ENCODE measurements at regions not wholly inside any gene's neighbourhood (a gene's known extent, or its start where the extent isn't known, plus 50 kb on each side); places are given as distances from the start of the nearest gene placed in this dataset.
A peak's percentile ranks its signal among the peaks of the same experiment; 100 is the strongest.

GRCh38 chr11:29265381-29265780 lies 751.4 kb downstream of the KCNA4 start:
- Histone ChIP-seq H3K18ac (ENCODE audit: low read length) (no peak overlapping the region), H4K8ac (ENCODE audit: low read depth, low read length) (no peak overlapping the region), H3K4ac (ENCODE audit: low read depth, low read length) (no peak overlapping the region), H2BK120ac (ENCODE audit: insufficient read depth, low read length, poor library complexity) (no peak overlapping the region), H3K9ac (ENCODE audit: low read length) (no peak overlapping the region), H3K14ac (ENCODE audit: low read length) (no peak overlapping the region), H4K91ac (ENCODE audit: low read depth, low read length) (no peak overlapping the region), H3K79me2 (ENCODE audit: control insufficient read depth, insufficient read depth, low read length, poor library complexity) (no peaks in the 10 kb centered on the region), H4K12ac (ENCODE audit: low read depth, low read length) (no peak overlapping the region), H3K4me3 (ENCODE audit: low read depth, low read length) (no peak overlapping the region), H3K4me1 (ENCODE audit: control insufficient read depth in 1 of 2, insufficient read depth in 2 of 2, low read length in 2 of 2) (peaks cover 0 to 4% of the 10 kb centered on the region in 2 experiments), H2AK5ac (ENCODE audit: low read length) (no peak overlapping the region), H3K36me3 (ENCODE audit: control insufficient read depth in 1 of 2, insufficient read depth in 2 of 2, low read length in 2 of 2) (no peaks in the 10 kb centered on the region), H3K23ac (ENCODE audit: low read length) (no peak overlapping the region), H3K79me1 (ENCODE audit: low read length) (no peaks in the 10 kb centered on the region), H2BK5ac (ENCODE audit: low read depth, low read length, poor library complexity) (no peak overlapping the region), H2BK12ac (ENCODE audit: low read length) (no peak overlapping the region), H2AFZ (ENCODE audit: insufficient read depth, low read length, poor library complexity) (no peak overlapping the region), H3K4me2 (ENCODE audit: low read length) (no peak overlapping the region), H3K27me3 (ENCODE audit: insufficient read depth, low read length) (no peaks in the 10 kb centered on the region), H3K9me3 (ENCODE audit: insufficient read depth, low read depth, low read length) (no peaks in the 10 kb centered on the region), H3K27ac (ENCODE audit: low read depth, low read length) (no peak overlapping the region)
- DNase-seq = no peak

DNA sequence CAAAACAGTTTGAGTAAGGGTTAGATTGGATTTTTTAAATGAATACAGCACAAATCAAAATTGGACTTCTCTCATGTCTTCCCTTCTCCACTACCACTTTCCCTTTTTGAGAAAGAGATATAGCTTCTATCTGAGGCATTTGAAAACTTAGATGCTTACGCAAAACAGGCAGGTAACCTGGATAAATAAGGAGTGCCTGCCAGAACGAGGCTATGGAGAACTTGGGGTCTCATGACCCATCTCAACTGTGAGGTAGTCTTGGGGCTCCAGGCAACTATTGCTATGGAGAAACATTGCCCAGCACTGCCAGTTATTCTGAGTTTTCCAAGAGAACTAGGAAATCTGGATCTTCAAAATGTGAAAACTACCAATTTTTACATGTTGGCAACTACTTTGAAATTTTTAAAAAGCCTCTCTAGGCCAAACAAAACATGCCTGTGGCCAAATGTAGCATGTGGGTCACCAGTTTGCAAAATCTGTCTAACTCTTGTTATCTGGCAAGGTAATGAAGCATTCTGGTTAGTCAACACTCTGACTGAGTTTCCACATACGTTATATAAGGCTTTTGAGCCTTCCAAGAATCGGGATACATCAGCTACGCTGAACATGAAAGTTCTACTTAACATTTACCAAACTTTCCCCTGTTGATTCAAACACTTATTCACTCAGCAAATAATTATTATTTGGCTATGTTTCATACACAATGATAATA lies 752.7 kb downstream of the KCNA4 start:
- Histone ChIP-seq H4K12ac (ENCODE audit: low read depth, low read length) (no peak overlapping the region), H3K4me2 (ENCODE audit: low read length) (no peak overlapping the region), H3K79me1 (ENCODE audit: low read length) (no peaks in the 10 kb centered on the region), H2AK5ac (ENCODE audit: low read length) (no peak overlapping the region), H2BK12ac (ENCODE audit: low read length) (no peak overlapping the region), H3K23ac (ENCODE audit: low read length) (no peak overlapping the region), H3K4ac (ENCODE audit: low read depth, low read length) (no peak overlapping the region), H2BK120ac (ENCODE audit: insufficient read depth, low read length, poor library complexity) (no peak overlapping the region), H3K9ac (ENCODE audit: low read length) (no peak overlapping the region), H3K4me3 (ENCODE audit: low read depth, low read length) (no peak overlapping the region), H3K14ac (ENCODE audit: low read length) (no peak overlapping the region), H3K4me1 (ENCODE audit: control insufficient read depth in 1 of 2, insufficient read depth in 2 of 2, low read length in 2 of 2) (peaks cover 0 to 4% of the 10 kb centered on the region in 2 experiments), H3K36me3 (ENCODE audit: control insufficient read depth in 1 of 2, insufficient read depth in 2 of 2, low read length in 2 of 2) (no peaks in the 10 kb centered on the region), H2BK5ac (ENCODE audit: low read depth, low read length, poor library complexity) (no peak overlapping the region), H2AFZ (ENCODE audit: insufficient read depth, low read length, poor library complexity) (no peak overlapping the region), H3K9me3 (ENCODE audit: insufficient read depth, low read depth, low read length) (no peaks in the 10 kb centered on the region), H4K8ac (ENCODE audit: low read depth, low read length) (no peak overlapping the region), H3K27ac (ENCODE audit: low read depth, low read length) (no peak overlapping the region), H3K27me3 (ENCODE audit: insufficient read depth, low read length) (no peaks in the 10 kb centered on the region), H4K91ac (ENCODE audit: low read depth, low read length) (no peak overlapping the region), H3K18ac (ENCODE audit: low read length) (no peak overlapping the region), H3K79me2 (ENCODE audit: control insufficient read depth, insufficient read depth, low read length, poor library complexity) (no peaks in the 10 kb centered on the region)
- no CpG with 5 or more reads among the region's 5 CpGs for WGBS (ENCODE audit: extremely low coverage, insufficient coverage, insufficient read length)
- DNase-seq = peak in 1 of 2 donors; percentile 46

GRCh38 chr11:29261831-29262230 lies 755.0 kb downstream of the KCNA4 start:
- Histone ChIP-seq H2BK12ac (ENCODE audit: low read length) (no peak overlapping the region), H2AK5ac (ENCODE audit: low read length) (no peak overlapping the region), H3K23ac (ENCODE audit: low read length) (no peak overlapping the region), H3K79me2 (ENCODE audit: control insufficient read depth, insufficient read depth, low read length, poor library complexity) (no peaks in the 10 kb centered on the region), H3K4me3 (ENCODE audit: low read depth, low read length) (no peak overlapping the region), H2BK5ac (ENCODE audit: low read depth, low read length, poor library complexity) (no peak overlapping the region), H3K4me2 (ENCODE audit: low read length) (no peak overlapping the region), H4K12ac (ENCODE audit: low read depth, low read length) (no peak overlapping the region), H3K14ac (ENCODE audit: low read length) (no peak overlapping the region), H2AFZ (ENCODE audit: insufficient read depth, low read length, poor library complexity) (no peak overlapping the region), H4K8ac (ENCODE audit: low read depth, low read length) (no peak overlapping the region), H3K79me1 (ENCODE audit: low read length) (no peaks in the 10 kb centered on the region), H3K9ac (ENCODE audit: low read length) (no peak overlapping the region), H3K18ac (ENCODE audit: low read length) (no peak overlapping the region), H3K4me1 (ENCODE audit: control insufficient read depth in 1 of 2, insufficient read depth in 2 of 2, low read length in 2 of 2) (peaks cover 0 to 4% of the 10 kb centered on the region in 2 experiments), H3K27me3 (ENCODE audit: insufficient read depth, low read length) (no peaks in the 10 kb centered on the region), H3K9me3 (ENCODE audit: insufficient read depth, low read depth, low read length) (no peaks in the 10 kb centered on the region), H3K4ac (ENCODE audit: low read depth, low read length) (no peak overlapping the region), H4K91ac (ENCODE audit: low read depth, low read length) (no peak overlapping the region), H3K36me3 (ENCODE audit: control insufficient read depth in 1 of 2, insufficient read depth in 2 of 2, low read length in 2 of 2) (no peaks in the 10 kb centered on the region), H2BK120ac (ENCODE audit: insufficient read depth, low read length, poor library complexity) (no peak overlapping the region), H3K27ac (ENCODE audit: low read depth, low read length) (no peak overlapping the region)
- DNase-seq = peak; percentile 52 to 62

DNA sequence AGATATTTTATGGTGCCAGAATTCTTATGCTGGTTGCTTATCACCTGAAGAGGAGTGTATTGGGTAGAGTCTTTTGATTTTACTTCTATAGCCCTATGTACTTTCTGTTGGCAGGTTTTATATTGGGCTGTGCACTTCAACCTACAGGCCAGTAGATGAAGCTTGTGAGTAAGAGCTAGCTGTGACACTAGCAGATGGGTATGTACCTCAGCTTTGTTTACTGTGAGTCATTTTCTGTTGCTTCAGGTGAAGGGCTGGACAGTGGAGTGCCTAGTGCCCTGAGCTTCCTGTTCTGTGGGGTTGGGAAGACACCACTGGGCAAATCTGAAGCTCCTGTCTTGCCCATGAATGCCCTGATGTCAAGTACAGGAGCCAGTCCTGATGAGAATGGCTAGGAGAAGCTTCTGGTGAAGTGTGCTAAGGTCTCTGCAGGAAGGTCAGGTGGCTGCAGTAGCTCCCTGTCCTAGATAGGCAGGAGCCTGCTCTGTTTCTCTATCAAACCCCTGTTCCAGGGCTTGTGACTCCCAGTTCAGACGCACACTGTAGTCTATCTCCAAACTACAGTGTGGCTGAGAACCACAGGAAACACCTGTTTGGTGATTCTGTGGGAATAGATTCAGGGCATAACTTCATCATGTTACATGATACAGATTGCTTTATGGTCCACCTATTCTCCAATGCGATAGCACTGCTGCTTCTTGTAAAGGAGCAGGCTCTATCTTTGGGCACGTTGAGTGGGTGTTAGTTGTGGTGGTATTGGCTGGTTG lies 755.7 kb downstream of the KCNA4 start:
- Histone ChIP-seq H3K4me2 (ENCODE audit: low read length) (no peak overlapping the region), H3K27ac (ENCODE audit: low read depth, low read length) (no peak overlapping the region), H3K27me3 (ENCODE audit: insufficient read depth, low read length) (no peaks in the 10 kb centered on the region), H3K4me1 (ENCODE audit: control insufficient read depth in 1 of 2, insufficient read depth in 2 of 2, low read length in 2 of 2) (peaks cover 0 to 4% of the 10 kb centered on the region in 2 experiments), H2BK5ac (ENCODE audit: low read depth, low read length, poor library complexity) (no peak overlapping the region), H2BK120ac (ENCODE audit: insufficient read depth, low read length, poor library complexity) (no peak overlapping the region), H3K36me3 (ENCODE audit: control insufficient read depth in 1 of 2, insufficient read depth in 2 of 2, low read length in 2 of 2) (no peaks in the 10 kb centered on the region), H3K79me1 (ENCODE audit: low read length) (no peaks in the 10 kb centered on the region), H3K4ac (ENCODE audit: low read depth, low read length) (no peak overlapping the region), H2BK12ac (ENCODE audit: low read length) (no peak overlapping the region), H3K18ac (ENCODE audit: low read length) (no peak overlapping the region), H4K91ac (ENCODE audit: low read depth, low read length) (no peak overlapping the region), H2AFZ (ENCODE audit: insufficient read depth, low read length, poor library complexity) (no peak overlapping the region), H2AK5ac (ENCODE audit: low read length) (no peak overlapping the region), H3K23ac (ENCODE audit: low read length) (no peak overlapping the region), H3K4me3 (ENCODE audit: low read depth, low read length) (no peak overlapping the region), H3K79me2 (ENCODE audit: control insufficient read depth, insufficient read depth, low read length, poor library complexity) (no peaks in the 10 kb centered on the region), H3K9me3 (ENCODE audit: insufficient read depth, low read depth, low read length) (no peaks in the 10 kb centered on the region), H3K14ac (ENCODE audit: low read length) (no peak overlapping the region), H3K9ac (ENCODE audit: low read length) (no peak overlapping the region), H4K8ac (ENCODE audit: low read depth, low read length) (no peak overlapping the region), H4K12ac (ENCODE audit: low read depth, low read length) (no peak overlapping the region)
- peak; percentile 54 to 72 for DNase-seq
- no CpG with 5 or more reads among the region's 3 CpGs for WGBS (ENCODE audit: extremely low coverage, insufficient coverage, insufficient read length)

Data from trophoblast cell (in vitro differentiated cells and primary cell).